Nephron progenitor cell (in vitro differentiated cells): ENCODE measurements at regions not wholly inside any gene's neighbourhood (a gene's known extent, or its start where the extent isn't known, plus 50 kb on each side); places are given as distances from the start of the nearest gene placed in this dataset.

Source experiments
- DNase-seq: peaks from one replicate; pipeline ENCODE4 v3.0.0; 2021
- H3K27ac Mint-ChIP-seq: 2 replicates; pipeline ENCODE4 v1.8.0; 2021; ENCODE audit warnings: mild to moderate bottlenecking, moderate library complexity, mixed read lengths
- H3K27me3 Mint-ChIP-seq: 2 replicates; pipeline ENCODE4 v1.8.0; 2021; ENCODE audit warnings: mild to moderate bottlenecking, low read depth, mixed read lengths; ENCODE audit not compliant: poor library complexity
- H3K36me3 Mint-ChIP-seq: 2 replicates; pipeline ENCODE4 v1.8.0; 2021; ENCODE audit warnings: low read depth, mixed read lengths
- H3K4me1 Mint-ChIP-seq: 2 replicates; pipeline ENCODE4 v1.8.0; 2021; ENCODE audit warnings: mixed read lengths
- H3K4me3 Mint-ChIP-seq: 2 replicates; pipeline ENCODE4 v1.8.0; 2021; ENCODE audit warnings: mild to moderate bottlenecking, moderate library complexity, mixed read lengths
- H3K9me3 Mint-ChIP-seq: 2 replicates; pipeline ENCODE4 v1.8.0; 2021; ENCODE audit warnings: mild to moderate bottlenecking, moderate library complexity, mixed read lengths
- CTCF ChIP-seq: fragments of 200-600 bp; sonication (generic); IDR thresholded peaks from 2 replicates; pipeline ENCODE4 v1.5.0; 2021; ENCODE audit warnings: antibody characterized with exemption

DNA sequence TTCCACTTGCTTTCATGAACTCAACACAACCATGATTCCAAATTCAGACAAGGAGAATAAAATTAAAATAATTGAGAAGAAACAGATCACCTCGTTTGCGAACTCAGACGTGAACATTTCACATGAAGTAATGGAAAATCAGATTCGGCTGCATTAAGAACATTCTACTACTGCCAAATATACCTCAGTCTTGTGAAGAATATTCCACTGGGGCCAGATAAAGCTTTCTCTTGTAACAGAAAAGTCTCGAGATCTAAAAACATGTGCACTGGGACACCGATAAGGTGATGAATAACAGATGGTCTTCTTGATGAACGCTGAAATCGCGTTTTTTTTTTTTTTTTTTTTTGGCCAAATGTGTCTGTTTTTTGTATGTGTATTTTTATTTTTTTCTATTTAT is 761.1 kb downstream of the BRD1 start:
- DNase-seq = no peak
- Mint-ChIP-seq H3K27me3 (peaks cover 6% of the 10 kb centered on the region), H3K9me3 (no peaks in the 10 kb centered on the region), H3K4me1 (no peaks in the 10 kb centered on the region), H3K36me3 (no peaks in the 10 kb centered on the region), H3K4me3 (no peak overlapping the region), H3K27ac (no peak overlapping the region)
- no peak for TF ChIP-seq CTCF

DNA sequence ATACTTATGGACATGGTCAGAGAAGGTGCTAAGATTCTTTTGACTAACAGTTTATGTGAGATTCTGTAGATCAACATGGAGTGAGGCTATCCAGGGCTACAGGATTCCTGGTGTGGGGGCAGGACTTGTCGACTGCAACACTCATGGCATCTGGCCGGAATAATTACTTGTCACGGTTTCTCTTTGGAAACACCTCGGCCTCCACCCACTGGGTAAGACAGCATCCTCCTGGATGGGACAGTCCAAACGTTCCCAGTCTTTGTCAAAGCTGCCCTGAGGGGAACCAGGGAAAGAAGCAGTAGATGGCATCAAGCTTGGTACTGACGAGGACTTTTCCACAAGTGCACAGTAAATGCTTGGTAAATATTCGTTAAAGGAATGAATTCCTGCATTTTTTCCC is 762.8 kb downstream of the BRD1 start:
- peaks cover 11% of the 10 kb centered on the region for H3K27me3 Mint-ChIP-seq
- no peak for TF ChIP-seq CTCF
- H3K27ac Mint-ChIP-seq = no peak overlapping the region
- H3K4me3 Mint-ChIP-seq = no peak overlapping the region
- no peaks in the 10 kb centered on the region for H3K9me3 Mint-ChIP-seq
- no peaks in the 10 kb centered on the region for H3K36me3 Mint-ChIP-seq
- no peaks in the 10 kb centered on the region for H3K4me1 Mint-ChIP-seq
- DNase-seq = no peak

DNA sequence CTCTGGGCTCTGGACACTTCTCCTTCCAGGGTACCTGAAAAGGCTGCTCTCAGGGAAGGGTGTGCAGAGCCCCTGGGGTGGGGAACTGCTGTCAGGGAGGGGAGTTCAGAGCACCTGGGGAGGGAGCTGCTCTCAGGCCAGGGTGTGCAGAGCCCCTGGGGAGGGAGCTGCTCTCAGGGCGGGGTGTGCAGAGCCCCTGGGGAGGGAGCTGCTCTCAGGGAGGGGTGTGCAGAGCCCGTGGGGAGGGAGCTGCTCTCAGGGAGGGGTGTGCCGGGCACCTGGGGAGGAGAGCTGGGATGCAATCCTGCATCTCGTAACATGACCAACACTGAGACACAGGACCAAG is 764.2 kb downstream of the BRD1 start:
- peaks cover 17% of the 10 kb centered on the region for H3K27me3 Mint-ChIP-seq
- no peak for TF ChIP-seq CTCF
- no peak overlapping the region for H3K27ac Mint-ChIP-seq
- no peak for DNase-seq
- no peaks in the 10 kb centered on the region for H3K4me1 Mint-ChIP-seq
- H3K4me3 Mint-ChIP-seq = no peak overlapping the region
- H3K9me3 Mint-ChIP-seq = no peaks in the 10 kb centered on the region
- no peaks in the 10 kb centered on the region for H3K36me3 Mint-ChIP-seq

- Mint-ChIP-seq H3K27me3 (peaks cover 22% of the 10 kb centered on the region), H3K4me1 (no peaks in the 10 kb centered on the region), H3K9me3 (no peaks in the 10 kb centered on the region), H3K36me3 (no peaks in the 10 kb centered on the region), H3K27ac (no peak overlapping the region), H3K4me3 (no peak overlapping the region)
- no peak for TF ChIP-seq CTCF
- DNase-seq = no peak
Measured at GRCh38 chr22:49062802-49063544, 764.7 kb downstream of the BRD1 start.

- no peaks in the 10 kb centered on the region for H3K4me1 Mint-ChIP-seq
- no peaks in the 10 kb centered on the region for H3K36me3 Mint-ChIP-seq
- no peaks in the 10 kb centered on the region for H3K9me3 Mint-ChIP-seq
- no peak overlapping the region for H3K27ac Mint-ChIP-seq
- H3K27me3 Mint-ChIP-seq = peaks cover 29% of the 10 kb centered on the region
- no peak for DNase-seq
- no peak for TF ChIP-seq CTCF
- H3K4me3 Mint-ChIP-seq = no peak overlapping the region
Measured at GRCh38 chr22:49062155-49062801, 765.4 kb downstream of the BRD1 start.

- Mint-ChIP-seq H3K4me1 (no peaks in the 10 kb centered on the region), H3K36me3 (no peaks in the 10 kb centered on the region), H3K27me3 (peaks cover 35% of the 10 kb centered on the region), H3K9me3 (no peaks in the 10 kb centered on the region), H3K27ac (no peak overlapping the region), H3K4me3 (no peak overlapping the region)
- no peak for TF ChIP-seq CTCF
- no peak for DNase-seq
Measured at GRCh38 chr22:49057910-49058309, 769.8 kb downstream of the BRD1 start.
